ENCODE measurements at regions not wholly inside any gene's neighbourhood (a gene's known extent, or its start where the extent isn't known, plus 50 kb on each side); places are given as distances from the start of the nearest gene placed in this dataset.

- Histone ChIP-seq H3K9me3 (ENCODE audit: low read depth) (no peaks in the 10 kb centered on the region), H3K4me1 (ENCODE audit: low read depth) (peaks cover 5% of the 10 kb centered on the region), H3K27me3 (peaks cover 50% of the 10 kb centered on the region), H3K27ac (no peak overlapping the region), H3K36me3 (no peaks in the 10 kb centered on the region), H3K4me3 (no peak overlapping the region)
- TF ChIP-seq CTCF (IDR thresholded peaks at IDR 0.05; ENCODE audit: low read depth, low read length) = no peak
- DNase-seq (ENCODE audit: low read depth in 1 of 2, low spot score in 1 of 2) = no peak
Observed at GRCh38 chr1:38571726-38572125, 287.8 kb downstream of the RRAGC start.

GRCh38 chr1:38570657-38570975 is 289.0 kb downstream of the RRAGC start:
- Histone ChIP-seq H3K9me3 (ENCODE audit: low read depth) (no peaks in the 10 kb centered on the region), H3K27me3 (peaks cover 39% of the 10 kb centered on the region), H3K27ac (no peak overlapping the region), H3K4me3 (no peak overlapping the region), H3K36me3 (no peaks in the 10 kb centered on the region), H3K4me1 (ENCODE audit: low read depth) (peaks cover 5% of the 10 kb centered on the region)
- DNase-seq (ENCODE audit: low read depth in 1 of 2, low spot score in 1 of 2) = no peak
- no peak for TF ChIP-seq CTCF (IDR thresholded peaks at IDR 0.05; ENCODE audit: low read depth, low read length)

- peaks cover 5% of the 10 kb centered on the region for H3K4me1 ChIP-seq (ENCODE audit: low read depth)
- H3K9me3 ChIP-seq (ENCODE audit: low read depth) = no peaks in the 10 kb centered on the region
- H3K4me3 ChIP-seq = no peak overlapping the region
- no peak overlapping the region for H3K27ac ChIP-seq
- DNase-seq (ENCODE audit: low read depth in 1 of 2, low spot score in 1 of 2) = peak in 1 of 2 donors; percentile 19
- H3K36me3 ChIP-seq = no peaks in the 10 kb centered on the region
- H3K27me3 ChIP-seq = peaks cover 40% of the 10 kb centered on the region
- TF ChIP-seq CTCF (IDR thresholded peaks at IDR 0.05; ENCODE audit: low read depth, low read length) = no peak
Observed at GRCh38 chr1:38569932-38570656, 289.5 kb downstream of the RRAGC start.

GRCh38 chr1:38568061-38568857 is 291.3 kb downstream of the RRAGC start:
- H3K27me3 ChIP-seq = peaks cover 35% of the 10 kb centered on the region
- no peak for DNase-seq (ENCODE audit: low read depth in 1 of 2, low spot score in 1 of 2)
- no peaks in the 10 kb centered on the region for H3K9me3 ChIP-seq (ENCODE audit: low read depth)
- H3K4me1 ChIP-seq (ENCODE audit: low read depth) = peaks cover 5% of the 10 kb centered on the region
- H3K36me3 ChIP-seq = no peaks in the 10 kb centered on the region
- no peak overlapping the region for H3K27ac ChIP-seq
- TF ChIP-seq CTCF (IDR thresholded peaks at IDR 0.05; ENCODE audit: low read depth, low read length) = no peak
- no peak overlapping the region for H3K4me3 ChIP-seq

- peaks cover 5% of the 10 kb centered on the region for H3K4me1 ChIP-seq (ENCODE audit: low read depth)
- no peak for TF ChIP-seq CTCF (IDR thresholded peaks at IDR 0.05; ENCODE audit: low read depth, low read length)
- DNase-seq (ENCODE audit: low read depth in 1 of 2, low spot score in 1 of 2) = no peak
Observed at GRCh38 chr1:38567401-38567800, 292.2 kb downstream of the RRAGC start.

More at GRCh38 chr1:38567401-38567800, 292.2 kb downstream of the RRAGC start:
- H3K27ac ChIP-seq = no peak overlapping the region
- no peaks in the 10 kb centered on the region for H3K36me3 ChIP-seq
- peaks cover 27% of the 10 kb centered on the region for H3K27me3 ChIP-seq
- H3K4me3 ChIP-seq = no peak overlapping the region
- H3K9me3 ChIP-seq (ENCODE audit: low read depth) = no peaks in the 10 kb centered on the region

Measured in cardiac muscle cell (in vitro differentiated cells and primary cell).